Activated naive CD4-positive, alpha-beta T cell treated with Interleukin-2 at 50 U/mL for 16 hours (primary cell): ENCODE measurements at regions not wholly inside any gene's neighbourhood (a gene's known extent, or its start where the extent isn't known, plus 50 kb on each side); places are given as distances from the start of the nearest gene placed in this dataset.
"Not testable (repeated sequence)": the region's sequence is repeated elsewhere in the genome, so short reads cannot be mapped to it uniquely, and the experiment has no call there.

ENCODE experiments used
- DNase-seq: peaks from one replicate; pipeline ENCODE4 v3.0.0-alpha.2; 2020

GRCh38 chr1:172717722-172718465 lies 59.0 kb downstream of the FASLG start:
- no peak for DNase-seq

GRCh38 chr1:172719066-172719627 lies 60.2 kb downstream of the FASLG start:
- no peak for DNase-seq

GRCh38 chr1:172719694-172720138 lies 60.8 kb downstream of the FASLG start:
- DNase-seq, result no peak

GRCh38 chr1:172720339-172720738 lies 61.4 kb downstream of the FASLG start:
- DNase-seq, result no peak

- DNase-seq, result no peak
Observed at GRCh38 chr1:172723251-172723650, 64.3 kb downstream of the FASLG start.

- no peak for DNase-seq
Observed at GRCh38 chr1:172724232-172724631, 65.3 kb downstream of the FASLG start.

GRCh38 chr1:172724765-172725613 lies 66.1 kb downstream of the FASLG start:
- no peak for DNase-seq

- DNase-seq, result no peak
Observed at GRCh38 chr1:172726740-172727139, 67.8 kb downstream of the FASLG start.

GRCh38 chr1:172727275-172727857 lies 68.5 kb downstream of the FASLG start:
- DNase-seq, result no peak

GRCh38 chr1:172727956-172728603 lies 69.2 kb downstream of the FASLG start:
- DNase-seq, result peak; percentile 57

- not testable (repeated sequence) for DNase-seq
Observed at GRCh38 chr1:172728705-172729104, 69.8 kb downstream of the FASLG start.

- no peak for DNase-seq
Observed at GRCh38 chr1:172732427-172732826, 73.5 kb downstream of the FASLG start.

- DNase-seq, result no peak
Observed at GRCh38 chr1:172733815-172734214, 74.9 kb downstream of the FASLG start.

GRCh38 chr1:172738389-172738788 lies 79.5 kb downstream of the FASLG start:
- DNase-seq, result no peak

- DNase-seq, result no peak
Observed at GRCh38 chr1:172742599-172743500, 83.9 kb downstream of the FASLG start.

GRCh38 chr1:172745014-172745413 lies 86.1 kb downstream of the FASLG start:
- DNase-seq, result peak; percentile 24

- DNase-seq, result peak; percentile 15
Observed at GRCh38 chr1:172746091-172746949, 87.4 kb downstream of the FASLG start.

- DNase-seq, result no peak
Observed at GRCh38 chr1:172748201-172748600, 89.3 kb downstream of the FASLG start.

GRCh38 chr1:172751683-172752082 lies 92.8 kb downstream of the FASLG start:
- DNase-seq, result no peak

GRCh38 chr1:172753964-172754363 lies 95.1 kb downstream of the FASLG start:
- DNase-seq, result no peak

- DNase-seq, result no peak
Observed at GRCh38 chr1:172754609-172755008, 95.7 kb downstream of the FASLG start.
